SH-SY5Y (cell line): ENCODE measurements at regions not wholly inside any gene's neighbourhood (a gene's known extent, or its start where the extent isn't known, plus 50 kb on each side); places are given as distances from the start of the nearest gene placed in this dataset.

Source experiments
- GATA2 ChIP-seq: IDR thresholded peaks from 2 replicates; pipeline ENCODE4 v1.6.1; 2011; ENCODE audit warnings: mild to moderate bottlenecking, low read depth, low read length
- GATA3 ChIP-seq: IDR thresholded peaks from 2 replicates; pipeline ENCODE4 v1.6.1; 2011; ENCODE audit warnings: low read depth, mild to moderate bottlenecking, low read length, moderate library complexity

DNA sequence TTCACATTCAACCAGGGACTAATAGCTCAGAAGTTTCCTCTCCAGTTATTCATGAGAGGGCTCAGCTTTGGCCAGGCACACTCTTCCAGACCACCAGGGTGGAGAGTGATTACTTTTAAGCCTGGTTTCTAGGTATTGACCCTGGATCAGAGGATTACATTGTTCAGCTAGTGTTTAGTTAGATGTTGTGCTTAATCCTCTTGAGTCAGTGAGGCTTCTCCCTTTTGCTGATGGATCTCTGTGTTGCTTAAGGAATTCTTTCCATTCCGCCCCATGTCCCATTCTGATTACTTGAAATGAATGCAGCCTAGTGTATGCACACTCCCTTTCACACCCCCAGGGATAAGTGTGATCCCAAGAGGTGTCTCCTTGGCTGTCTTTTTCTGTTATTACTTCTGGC, 271.7 kb upstream of the ANO5 start:
- TF ChIP-seq GATA2 (no peak), GATA3 (no peak)

DNA sequence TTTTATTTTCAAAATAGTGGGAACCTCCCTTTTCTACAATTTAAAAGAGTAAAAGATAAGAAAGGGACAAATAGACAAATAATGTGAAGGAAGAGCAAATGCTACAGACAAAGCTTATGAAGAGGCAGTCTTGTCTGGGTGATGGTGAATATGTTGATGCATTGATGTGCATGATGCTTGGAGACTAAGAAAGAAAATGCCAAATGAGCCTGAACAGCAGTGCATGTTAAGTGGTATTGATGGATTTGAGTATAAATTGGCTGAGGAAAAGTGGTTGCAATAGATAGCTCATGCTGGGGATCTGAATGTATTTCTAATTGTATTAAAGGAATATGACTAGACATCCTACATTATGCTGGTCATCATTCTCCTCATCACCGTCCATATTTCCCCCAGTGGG, 268.6 kb upstream of the ANO5 start:
- no peak for TF ChIP-seq GATA2
- TF ChIP-seq GATA3, result no peak

DNA sequence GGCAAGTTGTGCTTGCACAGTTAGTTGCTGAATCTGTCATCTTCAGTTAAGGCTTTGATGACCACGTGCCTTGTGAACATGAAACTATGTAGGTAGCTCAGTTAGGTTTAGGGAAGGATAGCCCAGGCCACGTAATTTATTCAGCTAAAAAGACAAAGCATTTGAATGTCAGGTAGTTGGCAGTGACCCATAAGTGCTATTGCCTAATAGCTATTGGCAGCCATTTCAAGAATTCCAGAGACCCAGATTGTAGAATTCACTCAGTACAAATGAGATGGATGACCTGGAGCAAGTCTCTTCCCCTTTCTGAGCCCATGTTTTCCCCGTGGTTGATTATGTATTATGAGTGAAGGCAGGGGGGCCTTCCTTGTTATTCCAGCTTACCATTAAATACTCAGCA, 265.3 kb upstream of the ANO5 start:
- TF ChIP-seq GATA3 (no peak), GATA2 (no peak)

DNA sequence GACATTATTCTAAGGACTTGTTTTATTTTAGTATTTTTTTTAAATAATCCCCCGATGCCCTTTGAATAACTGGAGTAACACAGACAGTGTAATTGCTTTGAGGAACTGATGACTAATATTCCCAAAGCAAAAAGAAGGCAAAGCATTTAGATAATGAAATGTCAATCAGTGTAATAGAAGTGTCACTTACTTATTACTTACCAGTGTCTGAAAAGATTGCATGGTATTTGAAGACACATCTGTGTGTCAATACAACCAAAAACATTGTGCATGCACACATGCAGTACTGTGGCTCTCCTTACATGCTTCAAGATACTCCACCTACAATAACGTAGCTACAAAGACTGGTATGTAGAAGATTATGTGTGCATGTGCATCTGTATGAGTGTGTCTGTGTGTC, 264.0 kb upstream of the ANO5 start:
- TF ChIP-seq GATA2 (no peak), GATA3 (no peak)

DNA sequence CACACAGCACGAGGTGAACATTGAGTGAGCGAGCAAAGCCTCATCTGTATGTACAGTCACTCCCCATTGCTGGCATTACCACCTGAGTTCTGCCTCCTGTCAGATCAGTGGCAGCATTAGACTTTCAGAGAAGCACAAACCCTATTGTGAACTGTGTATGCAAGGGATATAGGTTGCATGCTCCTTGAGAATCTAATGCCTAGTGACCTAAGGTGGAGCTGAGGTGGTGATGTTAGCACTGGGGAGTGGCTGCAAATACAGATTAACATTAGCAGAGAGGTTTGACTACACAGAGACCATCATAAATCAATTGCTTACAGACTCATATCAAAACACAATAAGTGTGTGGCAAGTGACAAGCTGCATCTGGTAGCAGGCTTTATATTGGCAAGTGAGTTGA, 262.5 kb upstream of the ANO5 start:
- no peak for TF ChIP-seq GATA2

DNA sequence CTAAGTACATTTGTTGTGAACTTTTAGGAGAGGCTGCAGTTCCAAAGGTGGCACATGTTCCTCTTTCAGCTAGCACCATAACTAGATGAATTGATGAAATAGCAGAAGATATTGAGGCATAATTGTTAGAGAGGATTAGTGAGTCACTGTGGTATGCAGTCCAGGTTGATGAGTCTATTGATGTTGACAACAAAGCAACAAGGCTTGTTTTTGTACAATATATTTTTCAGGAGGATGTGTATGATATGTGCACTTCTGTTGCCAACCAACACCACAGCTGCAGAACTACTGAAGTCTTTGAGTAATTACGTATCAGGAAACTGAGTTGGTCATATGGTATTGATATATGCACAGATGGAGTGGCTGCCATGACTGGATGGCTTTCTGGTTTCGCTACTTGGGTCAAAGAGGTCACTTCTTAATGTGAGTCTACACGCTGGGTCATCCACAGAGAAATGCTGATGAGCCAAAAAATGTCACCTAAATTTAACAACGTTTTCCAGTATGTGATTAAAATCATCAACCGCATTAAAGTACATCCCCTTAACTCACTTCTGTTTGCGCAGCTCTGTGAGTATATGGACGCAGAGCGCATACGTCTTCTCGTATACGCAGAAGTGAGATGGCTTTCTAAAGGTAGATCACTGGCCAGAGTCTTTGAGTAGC, 261.3 kb upstream of the ANO5 start:
- TF ChIP-seq GATA3 (no peak), GATA2 (no peak)

DNA sequence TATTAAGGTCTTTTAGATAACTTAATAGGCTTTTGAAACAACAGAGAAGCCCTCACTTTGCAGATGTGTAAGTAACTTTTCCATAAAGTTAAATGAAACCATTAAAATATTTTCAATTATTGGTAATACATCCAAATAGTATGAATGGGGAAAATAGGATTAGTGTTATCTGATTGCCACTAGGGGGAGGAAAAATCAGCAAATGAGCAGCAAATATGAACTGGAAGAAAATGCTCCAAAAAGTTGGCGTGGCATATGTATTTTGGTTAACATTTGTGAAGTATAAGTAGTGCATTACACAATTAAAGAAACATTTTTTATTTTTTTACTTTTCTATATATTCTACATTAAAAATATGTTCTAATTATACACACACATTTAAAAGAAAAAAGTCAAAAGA, 259.8 kb upstream of the ANO5 start:
- no peak for TF ChIP-seq GATA2
- TF ChIP-seq GATA3, result no peak

DNA sequence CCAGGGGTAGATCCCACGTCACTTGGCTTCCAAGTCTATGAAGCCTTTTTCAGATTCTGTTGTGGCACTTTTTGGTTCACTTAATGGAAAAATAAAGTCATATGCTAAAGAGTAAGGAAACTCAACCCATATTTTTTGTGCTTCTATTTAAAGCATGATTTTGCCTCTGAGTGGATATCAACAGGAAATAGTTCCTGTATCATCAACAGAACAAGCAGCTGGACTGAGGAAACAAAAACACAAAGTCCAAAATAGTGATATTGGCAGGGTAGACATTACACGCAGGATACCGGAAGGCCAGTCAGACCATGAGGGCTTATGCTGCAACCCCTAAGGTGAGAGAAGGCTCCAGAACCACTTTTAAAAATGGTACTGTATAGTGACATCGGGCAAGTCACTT, 248.3 kb upstream of the ANO5 start:
- TF ChIP-seq GATA2, result no peak
- no peak for TF ChIP-seq GATA3

DNA sequence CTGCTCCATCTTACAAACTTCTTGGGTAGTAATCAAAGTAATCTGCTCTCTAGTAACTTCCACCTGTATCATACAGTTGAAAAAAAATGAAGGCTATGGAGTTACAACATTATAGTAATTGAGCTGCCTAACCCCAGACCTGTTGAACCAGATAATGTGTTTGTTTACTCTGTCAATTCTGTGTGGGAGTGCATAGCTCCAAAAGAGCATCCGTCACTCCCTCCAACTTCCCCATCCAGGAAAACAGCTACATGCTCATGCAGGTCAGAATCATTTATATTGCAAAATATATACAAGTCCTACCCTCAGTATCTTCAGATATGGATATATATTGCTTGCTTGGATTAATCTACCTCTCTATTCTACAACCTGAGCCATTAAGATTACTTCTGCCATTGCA, 244.0 kb upstream of the ANO5 start:
- no peak for TF ChIP-seq GATA3
- no peak for TF ChIP-seq GATA2

DNA sequence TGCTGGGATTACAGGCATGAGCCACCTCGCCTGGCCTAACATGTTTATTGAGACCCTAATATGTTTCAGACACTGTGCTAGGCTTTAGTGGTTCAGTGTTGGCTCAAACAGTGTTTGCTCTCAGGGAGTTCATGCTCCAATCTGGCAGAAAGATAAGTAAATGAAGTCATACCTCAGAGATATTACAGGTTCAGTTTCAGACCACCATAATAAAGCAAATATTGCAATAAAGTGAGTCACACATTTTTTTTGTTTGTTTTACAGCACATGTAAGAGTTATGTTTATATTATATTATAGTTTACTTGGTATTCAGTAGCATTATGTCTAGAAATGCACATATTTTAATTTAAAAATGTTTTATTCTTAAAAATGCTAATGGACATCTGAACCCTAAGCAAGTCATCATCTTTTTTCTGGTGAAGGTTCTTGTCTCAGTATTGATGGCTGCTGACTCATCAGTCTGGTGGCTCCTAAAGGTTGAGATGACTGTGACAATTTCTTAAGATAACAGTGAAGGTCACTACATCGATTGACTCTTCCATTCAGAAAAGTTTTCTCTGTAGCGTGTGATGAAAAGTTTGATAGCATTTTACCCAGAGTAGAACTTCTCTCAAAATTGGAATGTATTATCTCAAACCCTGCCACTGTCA, 243.0 kb upstream of the ANO5 start:
- TF ChIP-seq GATA3, result no peak
- TF ChIP-seq GATA2, result no peak

DNA sequence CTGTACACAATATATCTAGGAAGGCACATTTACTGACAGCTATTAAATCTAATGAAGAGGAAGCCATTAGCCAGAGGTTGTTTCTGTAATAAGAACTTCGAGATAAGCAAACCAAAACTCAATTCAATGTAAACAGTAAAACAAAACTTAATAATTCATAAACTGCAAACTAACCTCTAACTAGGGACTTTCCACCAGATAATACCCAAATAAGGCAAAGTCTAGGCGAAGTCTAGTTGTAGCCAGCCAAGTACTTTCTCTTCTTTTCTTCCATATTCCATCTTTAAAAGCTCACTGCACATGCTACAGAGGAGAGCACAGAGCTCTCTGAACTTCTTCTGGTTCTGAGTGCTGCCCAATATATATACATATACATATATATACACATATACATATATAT, 229.9 kb upstream of the ANO5 start:
- TF ChIP-seq GATA2 (no peak), GATA3 (no peak)

DNA sequence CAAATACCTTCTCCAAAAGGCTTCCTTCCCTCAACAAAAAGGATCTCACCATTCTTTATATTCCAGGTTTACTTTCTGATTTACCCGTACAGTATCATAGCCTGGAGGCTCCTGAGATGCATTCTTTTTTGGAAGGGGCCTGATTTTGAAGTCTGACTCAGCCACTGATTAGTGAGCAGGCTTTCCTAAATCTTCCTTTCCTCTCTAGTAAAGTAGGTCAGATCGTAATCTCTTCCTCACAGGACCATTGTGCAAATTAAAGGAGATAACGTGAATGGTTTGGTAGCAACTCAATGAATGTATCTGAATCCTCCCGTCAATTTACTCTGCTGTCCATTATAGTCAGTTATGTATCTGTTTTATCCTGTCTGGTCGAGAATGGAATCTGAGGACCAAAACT, 227.7 kb upstream of the ANO5 start:
- TF ChIP-seq GATA2 (no peak; the same call in 1 of the 2 replicates), GATA3 (no peak)

DNA sequence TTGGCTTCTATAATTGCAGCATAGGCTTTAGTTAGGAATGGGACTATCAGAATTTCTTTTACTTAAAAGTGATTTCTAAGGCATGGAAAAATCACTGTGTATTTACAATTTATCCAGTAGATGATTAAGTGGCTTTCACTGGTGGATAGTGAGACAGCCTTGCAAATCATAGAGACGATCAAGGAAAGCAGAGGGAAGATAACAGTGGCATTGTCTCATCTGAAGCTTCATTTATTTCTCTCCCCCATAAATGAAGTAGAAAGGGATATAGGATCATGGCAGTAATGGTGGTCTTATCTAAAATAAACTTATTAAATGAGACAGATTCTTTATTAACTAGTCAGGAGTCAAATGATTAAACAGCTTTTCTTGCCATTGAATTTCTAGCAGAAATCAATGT, 224.2 kb upstream of the ANO5 start:
- TF ChIP-seq GATA2 (no peak), GATA3 (no peak)

DNA sequence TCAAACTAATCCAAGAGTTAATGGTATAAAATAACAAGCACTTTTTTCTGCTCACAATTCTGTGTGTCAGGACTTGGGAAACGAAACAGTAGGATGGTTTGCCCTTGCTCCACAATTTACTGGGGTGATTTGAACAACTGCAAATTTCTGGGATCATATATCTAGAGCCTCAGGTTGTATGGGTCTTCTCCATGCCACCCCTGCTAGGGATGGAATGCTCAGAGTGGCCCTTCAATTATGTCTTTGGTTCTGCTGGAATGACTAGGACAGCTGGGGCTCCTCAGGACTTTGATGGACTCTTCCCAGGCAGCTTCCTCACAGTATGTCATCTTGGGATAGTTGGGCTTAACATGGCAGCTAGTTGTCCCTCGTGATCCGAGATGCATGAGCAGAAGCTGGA, 223.0 kb upstream of the ANO5 start:
- TF ChIP-seq GATA3 (no peak), GATA2 (no peak)

DNA sequence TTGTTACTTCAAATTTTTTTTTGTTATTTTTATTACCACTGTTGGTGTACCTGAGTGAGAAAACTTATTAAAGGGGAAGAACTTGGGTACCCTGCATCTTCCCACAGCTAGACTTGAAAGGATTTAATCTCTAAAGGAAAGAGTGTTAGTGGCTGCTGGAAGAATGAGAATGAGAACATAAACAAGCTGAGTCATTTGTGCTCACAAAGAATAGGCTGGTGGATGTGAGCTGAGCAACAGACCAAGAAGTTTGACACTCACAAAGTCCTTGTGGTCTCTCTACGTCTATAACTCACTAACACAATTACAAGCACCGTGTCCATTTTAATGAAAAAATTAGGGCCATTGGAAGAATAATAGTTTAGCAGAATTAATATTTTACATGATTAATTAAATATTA, 217.6 kb upstream of the ANO5 start:
- TF ChIP-seq GATA3 (no peak), GATA2 (no peak)

DNA sequence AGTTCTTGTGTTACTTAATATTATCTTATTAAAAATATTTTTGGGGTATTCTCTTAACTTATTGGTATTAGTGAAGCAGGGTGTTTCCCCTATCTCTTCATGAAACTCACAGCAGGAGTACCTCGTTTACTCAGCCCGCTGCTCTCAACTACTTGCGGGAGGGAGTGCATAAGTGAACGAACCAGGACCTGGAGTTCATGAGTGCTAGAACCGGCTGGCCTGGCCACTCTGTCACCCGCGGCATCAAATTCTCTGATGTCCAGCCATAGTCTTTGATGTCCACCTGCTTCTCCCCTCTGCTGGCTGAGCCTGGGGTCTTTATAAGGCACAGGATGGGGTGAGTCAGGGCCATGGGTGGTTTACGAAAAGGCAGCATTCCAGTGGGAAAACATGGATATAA, 216.7 kb upstream of the ANO5 start:
- TF ChIP-seq GATA3 (no peak), GATA2 (no peak)
